ENCODE measurements at regions not wholly inside any gene's neighbourhood (a gene's known extent, or its start where the extent isn't known, plus 50 kb on each side); places are given as distances from the start of the nearest gene placed in this dataset.

- Histone ChIP-seq H3K27ac (replicated peaks) (no peak overlapping the region), H3K4me3 (replicated peaks; ENCODE audit: insufficient read depth, low read length) (no peak overlapping the region), H3K27me3 (ENCODE audit: insufficient read depth, poor library complexity, severe bottlenecking) (no peaks in the 10 kb centered on the region)
- no peak for DNase-seq (ENCODE audit: low read depth in 1 of 2, low spot score in 1 of 2)
- no peak for TF ChIP-seq REST (IDR thresholded peaks at IDR 0.05; ENCODE audit: insufficient replicate concordance, low read depth)
- no peak for TF ChIP-seq POLR2AphosphoS5 (IDR thresholded peaks at IDR 0.05; ENCODE audit: low read depth)
- no peak for TF ChIP-seq CTCF (IDR thresholded peaks at IDR 0.05; ENCODE audit: insufficient read depth, low read length)
- TF ChIP-seq GABPA (IDR thresholded peaks at IDR 0.05; ENCODE audit: low read depth) = no peak
- no peak for TF ChIP-seq SPI1 (IDR thresholded peaks at IDR 0.05; ENCODE audit: borderline replicate concordance, low read depth)
These were observed 506.8 kb downstream of the NFIB start for GRCh38 chr9:13807118-13807517.

GRCh38 chr9:13806714-13807113 lies 507.2 kb downstream of the NFIB start:
- Histone ChIP-seq H3K27me3 (ENCODE audit: insufficient read depth, poor library complexity, severe bottlenecking) (no peaks in the 10 kb centered on the region), H3K27ac (replicated peaks) (no peak overlapping the region), H3K4me3 (replicated peaks; ENCODE audit: insufficient read depth, low read length) (no peak overlapping the region)
- no peak for DNase-seq (ENCODE audit: low read depth in 1 of 2, low spot score in 1 of 2)
- TF ChIP-seq REST (IDR thresholded peaks at IDR 0.05; ENCODE audit: insufficient replicate concordance, low read depth) (no peak), SPI1 (IDR thresholded peaks at IDR 0.05; ENCODE audit: borderline replicate concordance, low read depth) (no peak), GABPA (IDR thresholded peaks at IDR 0.05; ENCODE audit: low read depth) (no peak), CTCF (IDR thresholded peaks at IDR 0.05; ENCODE audit: insufficient read depth, low read length) (no peak), POLR2AphosphoS5 (IDR thresholded peaks at IDR 0.05; ENCODE audit: low read depth) (no peak)

- H3K4me3 ChIP-seq (replicated peaks; ENCODE audit: insufficient read depth, low read length) = no peak overlapping the region
- H3K27ac ChIP-seq (replicated peaks) = no peak overlapping the region
- DNase-seq (ENCODE audit: low read depth in 1 of 2, low spot score in 1 of 2) = no peak
- TF ChIP-seq REST (IDR thresholded peaks at IDR 0.05; ENCODE audit: insufficient replicate concordance, low read depth) (no peak), SPI1 (IDR thresholded peaks at IDR 0.05; ENCODE audit: borderline replicate concordance, low read depth) (no peak), CTCF (IDR thresholded peaks at IDR 0.05; ENCODE audit: insufficient read depth, low read length) (no peak), POLR2AphosphoS5 (IDR thresholded peaks at IDR 0.05; ENCODE audit: low read depth) (no peak), GABPA (IDR thresholded peaks at IDR 0.05; ENCODE audit: low read depth) (no peak)
- H3K27me3 ChIP-seq (ENCODE audit: insufficient read depth, poor library complexity, severe bottlenecking) = no peaks in the 10 kb centered on the region
These were observed 508.4 kb downstream of the NFIB start for GRCh38 chr9:13805546-13805945.
